ENCODE measurements at regions not wholly inside any gene's neighbourhood (a gene's known extent, or its start where the extent isn't known, plus 50 kb on each side); places are given as distances from the start of the nearest gene placed in this dataset.

DNA sequence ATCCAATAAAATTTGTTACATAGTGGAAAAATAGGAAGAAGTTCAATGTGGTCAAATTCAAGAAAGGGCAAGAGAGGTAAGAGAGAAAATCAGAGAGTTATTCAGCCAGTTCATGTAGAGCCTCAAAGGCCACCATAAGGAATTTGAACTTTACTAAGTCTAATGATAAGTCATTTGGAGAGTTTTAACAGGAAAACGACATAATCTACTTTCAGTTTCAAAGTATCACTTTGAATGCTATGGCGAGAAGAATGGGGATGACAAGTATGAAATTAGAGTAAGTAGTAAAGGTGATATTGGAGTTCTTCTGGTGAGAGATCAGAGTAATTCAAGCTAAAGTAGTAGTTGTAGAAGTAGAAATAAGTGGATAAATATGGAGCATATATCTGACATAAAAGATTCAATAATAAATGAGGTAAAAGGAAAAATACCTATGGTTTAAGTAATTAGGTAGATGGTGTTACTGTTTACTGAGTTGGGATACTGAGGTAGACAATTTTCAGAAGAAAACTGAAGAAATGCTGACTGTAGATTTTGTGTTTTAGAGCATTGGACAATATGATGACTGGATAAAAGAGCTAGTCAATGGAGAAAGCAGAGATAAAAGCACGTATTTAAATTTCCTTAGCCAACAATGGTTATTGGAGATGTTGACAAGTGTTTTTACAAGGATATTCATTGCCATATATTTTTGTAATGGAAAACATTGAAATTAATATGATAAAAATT, 331.7 kb upstream of the ADGRL3 start:
- CTCF ChIA-PET = no interaction called here
- H3K27me3 Mint-ChIP-seq (ENCODE audit: unreplicated experiment) = no peaks in the 10 kb centered on the region
- TF ChIP-seq, protein P1, sequence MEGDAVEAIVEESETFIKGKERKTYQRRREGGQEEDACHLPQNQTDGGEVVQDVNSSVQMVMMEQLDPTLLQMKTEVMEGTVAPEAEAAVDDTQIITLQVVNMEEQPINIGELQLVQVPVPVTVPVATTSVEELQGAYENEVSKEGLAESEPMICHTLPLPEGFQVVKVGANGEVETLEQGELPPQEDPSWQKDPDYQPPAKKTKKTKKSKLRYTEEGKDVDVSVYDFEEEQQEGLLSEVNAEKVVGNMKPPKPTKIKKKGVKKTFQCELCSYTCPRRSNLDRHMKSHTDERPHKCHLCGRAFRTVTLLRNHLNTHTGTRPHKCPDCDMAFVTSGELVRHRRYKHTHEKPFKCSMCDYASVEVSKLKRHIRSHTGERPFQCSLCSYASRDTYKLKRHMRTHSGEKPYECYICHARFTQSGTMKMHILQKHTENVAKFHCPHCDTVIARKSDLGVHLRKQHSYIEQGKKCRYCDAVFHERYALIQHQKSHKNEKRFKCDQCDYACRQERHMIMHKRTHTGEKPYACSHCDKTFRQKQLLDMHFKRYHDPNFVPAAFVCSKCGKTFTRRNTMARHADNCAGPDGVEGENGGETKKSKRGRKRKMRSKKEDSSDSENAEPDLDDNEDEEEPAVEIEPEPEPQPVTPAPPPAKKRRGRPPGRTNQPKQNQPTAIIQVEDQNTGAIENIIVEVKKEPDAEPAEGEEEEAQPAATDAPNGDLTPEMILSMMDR (IDR thresholded peaks at IDR 0.05; ENCODE audit: unreplicated experiment) = no peak
- no TSS peak for BruUV-seq (replicated peaks)
- H3K9me3 Mint-ChIP-seq (ENCODE audit: low read depth, unreplicated experiment) = peaks cover 10% of the 10 kb centered on the region
- no peak for DNase-seq
- no peak overlapping the region for H3K27ac Mint-ChIP-seq (ENCODE audit: unreplicated experiment)
- H3K36me3 Mint-ChIP-seq (ENCODE audit: insufficient read depth, unreplicated experiment) = no peaks in the 10 kb centered on the region
- intact Hi-C loops (cut with micrococcal nuclease; ENCODE audit: unreplicated experiment) = no loop called here
- no peaks in the 10 kb centered on the region for H3K4me1 Mint-ChIP-seq (ENCODE audit: low read depth, unreplicated experiment)
- H3K4me3 Mint-ChIP-seq (ENCODE audit: low read depth, unreplicated experiment) = no peak overlapping the region

DNA sequence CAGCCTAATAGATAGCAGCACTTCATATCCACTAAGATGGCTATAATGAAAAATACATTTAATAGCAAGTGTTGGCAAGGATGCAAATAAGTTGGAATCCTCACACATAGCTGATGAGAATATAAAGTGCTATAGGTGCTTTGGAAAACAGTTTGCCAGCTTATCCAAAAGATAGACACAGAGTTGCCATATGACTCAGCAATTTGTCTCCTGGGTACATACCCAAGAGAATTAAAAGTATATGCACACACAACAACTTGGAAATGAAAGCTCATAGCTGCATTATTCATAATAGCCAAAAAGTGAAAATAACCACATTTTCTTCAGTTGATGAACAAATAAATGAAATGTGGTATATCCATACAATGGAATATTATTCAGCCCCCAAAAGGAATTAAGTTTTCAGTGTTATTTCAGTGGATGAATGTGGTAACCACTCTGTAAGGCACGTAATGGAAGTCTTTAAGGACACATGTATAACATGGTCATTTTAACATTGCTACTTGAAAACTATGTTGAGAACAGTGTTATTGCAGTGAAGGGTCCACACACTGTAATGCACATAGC, 320.9 kb upstream of the ADGRL3 start:
- TF ChIP-seq, protein P1 (IDR thresholded peaks at IDR 0.05; ENCODE audit: unreplicated experiment) = no peak
- DNase-seq = no peak
- Mint-ChIP-seq H3K4me3 (ENCODE audit: low read depth, unreplicated experiment) (no peak overlapping the region), H3K9me3 (ENCODE audit: low read depth, unreplicated experiment) (peaks cover 3% of the 10 kb centered on the region), H3K36me3 (ENCODE audit: insufficient read depth, unreplicated experiment) (no peaks in the 10 kb centered on the region), H3K27me3 (ENCODE audit: unreplicated experiment) (no peaks in the 10 kb centered on the region), H3K27ac (ENCODE audit: unreplicated experiment) (no peak overlapping the region), H3K4me1 (ENCODE audit: low read depth, unreplicated experiment) (no peaks in the 10 kb centered on the region)
- BruUV-seq (replicated peaks) = no TSS peak
- CTCF ChIA-PET = no interaction called here
- intact Hi-C loops (cut with micrococcal nuclease; ENCODE audit: unreplicated experiment) = no loop called here

DNA sequence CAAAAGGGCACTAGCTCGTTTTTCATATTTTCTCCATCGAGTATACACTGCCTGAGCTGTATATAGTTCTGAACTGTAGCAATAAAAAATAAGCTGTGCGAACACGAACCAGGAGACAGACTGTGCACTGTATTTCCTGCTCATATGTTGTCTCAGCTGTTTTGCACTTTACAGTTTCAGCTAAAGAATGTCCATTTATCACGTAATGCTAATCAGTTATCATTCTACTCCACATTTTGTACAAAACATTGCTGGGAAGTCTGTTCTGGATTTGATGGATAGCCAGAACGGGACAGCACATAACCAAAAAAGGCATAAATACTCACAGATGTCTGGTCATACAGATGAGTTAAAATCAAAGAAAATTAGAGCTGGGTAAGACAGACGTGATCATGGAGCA, 315.5 kb upstream of the ADGRL3 start:
- no TSS peak for BruUV-seq (replicated peaks)
- intact Hi-C loops (cut with micrococcal nuclease; ENCODE audit: unreplicated experiment) = no loop called here
- DNase-seq = no peak
- CTCF ChIA-PET = no interaction called here
- Mint-ChIP-seq H3K4me3 (ENCODE audit: low read depth, unreplicated experiment) (no peak overlapping the region), H3K27me3 (ENCODE audit: unreplicated experiment) (no peaks in the 10 kb centered on the region), H3K36me3 (ENCODE audit: insufficient read depth, unreplicated experiment) (no peaks in the 10 kb centered on the region), H3K27ac (ENCODE audit: unreplicated experiment) (no peak overlapping the region), H3K9me3 (ENCODE audit: low read depth, unreplicated experiment) (peaks cover 10% of the 10 kb centered on the region), H3K4me1 (ENCODE audit: low read depth, unreplicated experiment) (no peaks in the 10 kb centered on the region)
- TF ChIP-seq, protein P1 (IDR thresholded peaks at IDR 0.05; ENCODE audit: unreplicated experiment) = no peak

DNA sequence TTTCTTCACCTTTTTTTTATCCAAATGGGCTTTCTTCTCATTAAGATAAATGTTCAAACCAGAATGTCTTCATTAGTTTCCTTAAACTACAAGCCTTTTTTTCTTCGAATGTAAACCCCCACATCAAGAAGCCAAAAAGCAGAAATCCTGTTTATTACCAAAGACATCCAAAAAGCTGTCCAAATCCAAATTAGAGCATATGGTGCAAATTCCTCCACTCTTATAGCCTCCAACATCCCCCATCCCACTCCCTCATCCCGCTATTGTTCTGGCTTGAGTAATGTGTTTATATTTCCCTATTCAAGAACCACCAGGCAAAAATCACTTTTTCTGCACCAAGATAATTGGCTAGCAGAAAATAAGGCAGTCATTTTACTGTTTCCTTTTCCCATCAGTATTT, 315.1 kb upstream of the ADGRL3 start:
- CTCF ChIA-PET = no interaction called here
- Mint-ChIP-seq H3K4me3 (ENCODE audit: low read depth, unreplicated experiment) (no peak overlapping the region), H3K9me3 (ENCODE audit: low read depth, unreplicated experiment) (peaks cover 13% of the 10 kb centered on the region), H3K27me3 (ENCODE audit: unreplicated experiment) (no peaks in the 10 kb centered on the region), H3K4me1 (ENCODE audit: low read depth, unreplicated experiment) (no peaks in the 10 kb centered on the region), H3K27ac (ENCODE audit: unreplicated experiment) (no peak overlapping the region), H3K36me3 (ENCODE audit: insufficient read depth, unreplicated experiment) (no peaks in the 10 kb centered on the region)
- TF ChIP-seq, protein P1 (IDR thresholded peaks at IDR 0.05; ENCODE audit: unreplicated experiment) = no peak
- DNase-seq = no peak
- BruUV-seq (replicated peaks) = no TSS peak
- intact Hi-C loops (cut with micrococcal nuclease; ENCODE audit: unreplicated experiment) = no loop called here

All from Calu3 (cell line).